ENCODE measurements at regions not wholly inside any gene's neighbourhood (a gene's known extent, or its start where the extent isn't known, plus 50 kb on each side); places are given as distances from the start of the nearest gene placed in this dataset.
"Not testable (repeated sequence)": the region's sequence is repeated elsewhere in the genome, so short reads cannot be mapped to it uniquely, and the experiment has no call there.

- peaks cover 45% of the 10 kb centered on the region for H3K27me3 Mint-ChIP-seq (ENCODE audit: unreplicated experiment)
- no peaks in the 10 kb centered on the region for H3K9me3 Mint-ChIP-seq (ENCODE audit: unreplicated experiment)
These were observed 95.1 kb upstream of the BOD1L1 start for GRCh38 chr4:13722649-13723048.

GRCh38 chr4:13728761-13729160 is 101.2 kb upstream of the BOD1L1 start:
- H3K36me3 Mint-ChIP-seq (ENCODE audit: unreplicated experiment): no peaks in the 10 kb centered on the region
- peaks cover 30% of the 10 kb centered on the region for H3K27me3 Mint-ChIP-seq (ENCODE audit: unreplicated experiment)
- H3K27ac Mint-ChIP-seq (ENCODE audit: unreplicated experiment): no peak overlapping the region
- H3K4me3 Mint-ChIP-seq (ENCODE audit: unreplicated experiment): no peak overlapping the region
- TF ChIP-seq CTCF (IDR thresholded peaks at IDR 0.05): no peak
- no peaks in the 10 kb centered on the region for H3K9me3 Mint-ChIP-seq (ENCODE audit: unreplicated experiment)
- no peaks in the 10 kb centered on the region for H3K4me1 Mint-ChIP-seq (ENCODE audit: unreplicated experiment)
- no peak for DNase-seq (ENCODE audit: extremely low spot score, unreplicated experiment)

More at GRCh38 chr4:13722649-13723048, 95.1 kb upstream of the BOD1L1 start:
- Mint-ChIP-seq H3K36me3 (ENCODE audit: unreplicated experiment) (no peaks in the 10 kb centered on the region), H3K4me1 (ENCODE audit: unreplicated experiment) (no peaks in the 10 kb centered on the region), H3K4me3 (ENCODE audit: unreplicated experiment) (no peak overlapping the region), H3K27ac (ENCODE audit: unreplicated experiment) (no peak overlapping the region)
- no peak for DNase-seq (ENCODE audit: extremely low spot score, unreplicated experiment)
- no peak for TF ChIP-seq CTCF (IDR thresholded peaks at IDR 0.05)

DNA sequence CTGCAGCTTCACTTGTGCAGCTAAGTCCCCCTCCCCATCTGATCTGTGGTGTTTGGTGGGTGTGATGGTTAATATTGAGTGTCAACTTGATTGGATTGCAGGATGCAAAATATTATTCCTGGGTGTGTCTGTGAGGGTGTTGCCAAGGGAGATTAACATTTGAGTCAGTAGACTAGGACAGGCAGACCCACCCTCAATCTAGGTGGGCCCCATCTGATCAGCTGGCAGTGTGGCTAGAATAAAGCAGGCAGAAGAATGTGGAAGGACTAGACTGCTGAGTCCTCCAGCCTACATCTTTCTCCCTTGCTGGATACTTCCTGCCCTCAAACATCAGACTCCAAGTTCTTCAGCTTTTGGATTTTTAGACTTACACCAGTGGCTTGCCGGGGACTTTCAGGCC is 103.5 kb upstream of the BOD1L1 start:
- DNase-seq (ENCODE audit: extremely low spot score, unreplicated experiment): no peak

GRCh38 chr4:13733817-13734216 is 106.3 kb upstream of the BOD1L1 start:
- TF ChIP-seq CTCF (IDR thresholded peaks at IDR 0.05): no peak
- H3K4me1 Mint-ChIP-seq (ENCODE audit: unreplicated experiment): no peaks in the 10 kb centered on the region
- no peaks in the 10 kb centered on the region for H3K36me3 Mint-ChIP-seq (ENCODE audit: unreplicated experiment)
- H3K27me3 Mint-ChIP-seq (ENCODE audit: unreplicated experiment): peaks cover 9% of the 10 kb centered on the region
- no peak overlapping the region for H3K27ac Mint-ChIP-seq (ENCODE audit: unreplicated experiment)
- no peak overlapping the region for H3K4me3 Mint-ChIP-seq (ENCODE audit: unreplicated experiment)
- no peak for DNase-seq (ENCODE audit: extremely low spot score, unreplicated experiment)
- no peaks in the 10 kb centered on the region for H3K9me3 Mint-ChIP-seq (ENCODE audit: unreplicated experiment)

More for the DNA sequence above, 103.5 kb upstream of the BOD1L1 start:
- Mint-ChIP-seq H3K27ac (ENCODE audit: unreplicated experiment) (no peak overlapping the region), H3K27me3 (ENCODE audit: unreplicated experiment) (peaks cover 24% of the 10 kb centered on the region), H3K36me3 (ENCODE audit: unreplicated experiment) (no peaks in the 10 kb centered on the region), H3K4me3 (ENCODE audit: unreplicated experiment) (no peak overlapping the region), H3K9me3 (ENCODE audit: unreplicated experiment) (no peaks in the 10 kb centered on the region), H3K4me1 (ENCODE audit: unreplicated experiment) (no peaks in the 10 kb centered on the region)
- no peak for TF ChIP-seq CTCF (IDR thresholded peaks at IDR 0.05)

- no peaks in the 10 kb centered on the region for H3K4me1 Mint-ChIP-seq (ENCODE audit: unreplicated experiment)
- H3K36me3 Mint-ChIP-seq (ENCODE audit: unreplicated experiment): no peaks in the 10 kb centered on the region
- H3K27me3 Mint-ChIP-seq (ENCODE audit: unreplicated experiment): peaks cover 61% of the 10 kb centered on the region
- H3K27ac Mint-ChIP-seq (ENCODE audit: unreplicated experiment): no peak overlapping the region
- no peak for TF ChIP-seq CTCF (IDR thresholded peaks at IDR 0.05)
- no peak for DNase-seq (ENCODE audit: extremely low spot score, unreplicated experiment)
- H3K4me3 Mint-ChIP-seq (ENCODE audit: unreplicated experiment): no peak overlapping the region
- no peaks in the 10 kb centered on the region for H3K9me3 Mint-ChIP-seq (ENCODE audit: unreplicated experiment)
These were observed 123.1 kb upstream of the BOD1L1 start for GRCh38 chr4:13750594-13750993.

DNA sequence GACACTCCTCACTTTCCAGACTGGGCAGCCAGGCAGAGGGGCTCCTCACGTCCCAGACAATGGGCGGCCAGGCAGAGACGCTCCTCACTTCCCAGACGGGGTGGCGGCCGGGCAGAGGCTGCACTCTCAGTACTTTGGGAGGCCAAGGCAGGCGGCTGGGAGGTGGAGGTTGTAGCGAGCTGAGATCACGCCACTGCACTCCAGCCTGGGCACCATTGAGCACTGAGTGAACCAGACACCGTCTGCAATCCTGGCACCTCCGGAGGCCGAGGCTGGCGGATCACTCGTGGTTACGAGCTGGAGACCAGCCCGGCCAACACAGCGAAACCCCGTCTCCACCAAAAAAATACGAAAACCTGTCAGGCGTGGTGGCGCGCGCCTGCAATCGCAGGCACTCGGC is 134.1 kb upstream of the BOD1L1 start:
- not testable (repeated sequence) for DNase-seq (ENCODE audit: extremely low spot score, unreplicated experiment); H3K27ac Mint-ChIP-seq (ENCODE audit: unreplicated experiment); H3K4me3 Mint-ChIP-seq (ENCODE audit: unreplicated experiment); H3K36me3 Mint-ChIP-seq (ENCODE audit: unreplicated experiment); H3K4me1 Mint-ChIP-seq (ENCODE audit: unreplicated experiment)
- Mint-ChIP-seq H3K9me3 (ENCODE audit: unreplicated experiment) (peaks cover 21% of the 10 kb centered on the region), H3K27me3 (ENCODE audit: unreplicated experiment) (peaks cover 22% of the 10 kb centered on the region)
